GM12874 (cell line): ENCODE measurements at regions not wholly inside any gene's neighbourhood (a gene's known extent, or its start where the extent isn't known, plus 50 kb on each side); places are given as distances from the start of the nearest gene placed in this dataset.

Source experiments
- TF ChIP-seq, protein P1 (sequence below): IDR thresholded peaks from 2 replicates; pipeline ENCODE4 v1.5.1; 2011; ENCODE audit warnings: low read depth, mild to moderate bottlenecking, control low read depth, low read length, moderate library complexity; ENCODE audit not compliant: insufficient read depth

DNA sequence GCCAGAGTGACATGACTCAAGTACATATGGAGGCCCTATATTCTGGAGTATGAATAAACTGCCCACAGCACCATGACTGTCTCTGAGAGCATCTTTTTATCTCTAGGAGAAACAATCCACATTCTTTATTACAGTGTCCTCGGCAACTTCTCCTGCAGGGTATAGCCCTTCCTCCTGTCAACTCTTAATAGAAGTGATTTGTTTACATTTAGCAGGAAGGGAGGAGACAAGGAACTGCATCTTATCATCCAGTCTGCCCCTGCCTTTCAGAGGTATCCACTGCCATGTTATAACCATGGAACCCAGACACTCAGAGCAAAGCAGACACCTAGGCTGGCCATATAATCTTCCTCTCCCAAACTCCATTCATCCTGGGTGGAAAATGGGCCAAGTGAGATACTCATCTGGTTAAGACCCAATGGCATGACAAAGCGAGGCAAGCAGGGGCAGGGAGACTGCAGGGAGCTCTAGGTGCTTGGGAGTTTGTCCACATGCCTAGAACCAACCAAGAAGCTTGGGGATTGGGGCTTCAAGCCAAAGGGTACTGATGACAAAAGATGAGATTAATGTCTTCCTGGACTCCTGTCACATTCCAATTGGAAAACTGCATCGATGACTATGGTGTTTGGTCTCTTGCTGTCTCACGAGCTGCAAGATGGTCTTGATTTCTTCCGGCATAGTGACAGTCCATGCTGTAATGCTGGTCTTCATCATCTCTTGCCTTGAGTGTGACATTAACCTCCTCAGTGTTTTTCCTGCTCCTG, 620.5 kb upstream of the KLF4 start:
- TF ChIP-seq, protein P1, sequence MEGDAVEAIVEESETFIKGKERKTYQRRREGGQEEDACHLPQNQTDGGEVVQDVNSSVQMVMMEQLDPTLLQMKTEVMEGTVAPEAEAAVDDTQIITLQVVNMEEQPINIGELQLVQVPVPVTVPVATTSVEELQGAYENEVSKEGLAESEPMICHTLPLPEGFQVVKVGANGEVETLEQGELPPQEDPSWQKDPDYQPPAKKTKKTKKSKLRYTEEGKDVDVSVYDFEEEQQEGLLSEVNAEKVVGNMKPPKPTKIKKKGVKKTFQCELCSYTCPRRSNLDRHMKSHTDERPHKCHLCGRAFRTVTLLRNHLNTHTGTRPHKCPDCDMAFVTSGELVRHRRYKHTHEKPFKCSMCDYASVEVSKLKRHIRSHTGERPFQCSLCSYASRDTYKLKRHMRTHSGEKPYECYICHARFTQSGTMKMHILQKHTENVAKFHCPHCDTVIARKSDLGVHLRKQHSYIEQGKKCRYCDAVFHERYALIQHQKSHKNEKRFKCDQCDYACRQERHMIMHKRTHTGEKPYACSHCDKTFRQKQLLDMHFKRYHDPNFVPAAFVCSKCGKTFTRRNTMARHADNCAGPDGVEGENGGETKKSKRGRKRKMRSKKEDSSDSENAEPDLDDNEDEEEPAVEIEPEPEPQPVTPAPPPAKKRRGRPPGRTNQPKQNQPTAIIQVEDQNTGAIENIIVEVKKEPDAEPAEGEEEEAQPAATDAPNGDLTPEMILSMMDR: no peak

DNA sequence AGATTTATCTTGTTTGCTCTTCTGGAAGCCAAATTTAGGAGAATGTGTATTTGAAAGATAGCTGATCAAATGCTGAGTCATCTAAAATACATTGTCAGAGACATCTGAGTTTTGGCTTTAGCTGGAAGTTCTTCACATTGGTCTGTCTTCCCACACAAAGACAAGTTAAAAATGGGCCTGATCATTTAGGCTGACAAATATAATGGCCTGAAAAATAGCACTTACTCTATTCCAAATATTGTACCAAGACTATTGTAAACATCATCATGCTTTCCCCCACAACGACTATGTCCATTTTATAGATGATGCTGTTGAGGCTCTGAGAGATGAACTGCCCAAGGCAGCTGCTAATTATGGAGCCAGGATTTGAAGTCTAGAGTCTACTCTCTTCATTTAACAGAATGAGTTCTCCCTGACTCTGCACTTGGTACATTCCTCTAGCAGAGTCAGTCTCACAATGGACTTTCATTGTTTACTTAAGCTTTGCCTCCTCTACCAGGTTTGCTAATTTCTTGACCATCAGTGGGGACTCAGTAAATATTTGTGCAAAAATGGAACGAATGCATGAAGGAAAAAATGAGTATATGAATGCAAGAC, 619.4 kb upstream of the KLF4 start:
- TF ChIP-seq, protein P1: no peak

DNA sequence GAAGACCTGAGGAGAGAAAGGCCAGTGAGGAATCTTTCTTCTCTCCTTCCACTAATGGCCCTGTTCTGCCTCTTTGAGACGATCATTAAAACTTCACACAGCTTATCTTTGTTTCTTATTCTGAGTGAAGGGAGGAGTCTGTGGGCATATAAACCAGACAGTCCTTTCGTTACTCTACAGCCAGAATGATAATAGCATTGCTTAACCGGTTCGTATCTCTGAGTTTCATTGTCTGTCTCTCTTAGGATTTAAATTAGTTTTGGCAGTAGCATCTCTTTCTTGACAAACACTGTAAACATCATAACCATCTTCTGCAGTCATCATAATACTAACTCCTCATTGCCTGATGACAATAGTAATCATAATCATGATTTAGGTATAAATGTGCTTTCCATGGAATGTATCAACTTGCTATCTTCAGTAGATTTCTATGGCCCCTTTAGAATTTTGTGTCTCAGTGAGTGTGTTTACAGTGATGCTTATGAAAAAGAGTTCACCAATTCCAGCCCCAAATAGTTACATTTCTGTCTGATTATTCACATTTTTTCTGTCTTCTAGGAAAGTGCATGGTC, 618.8 kb upstream of the KLF4 start:
- TF ChIP-seq, protein P1: no peak

GRCh38 chr9:108105885-108106284, 616.3 kb upstream of the KLF4 start:
- TF ChIP-seq, protein P1: no peak

DNA sequence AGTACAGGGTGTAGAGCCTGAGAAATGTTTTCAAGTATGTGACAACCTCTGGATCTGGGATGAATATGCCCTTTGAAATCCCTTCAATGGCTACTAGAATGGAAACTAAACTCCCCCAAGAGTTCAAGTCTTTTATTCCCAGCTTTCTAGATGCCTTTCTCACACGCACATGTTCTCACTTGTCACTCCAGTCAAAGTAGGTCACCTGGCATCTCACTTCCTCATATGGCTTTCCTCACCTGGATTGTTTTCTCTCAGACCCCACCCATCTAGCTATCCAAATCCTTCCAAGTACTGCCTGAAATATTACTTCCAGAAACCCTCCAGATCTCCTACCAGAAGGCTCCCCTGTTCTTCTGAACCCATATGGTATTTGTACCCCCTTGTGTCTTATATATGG, 615.4 kb upstream of the KLF4 start:
- TF ChIP-seq, protein P1: no peak

DNA sequence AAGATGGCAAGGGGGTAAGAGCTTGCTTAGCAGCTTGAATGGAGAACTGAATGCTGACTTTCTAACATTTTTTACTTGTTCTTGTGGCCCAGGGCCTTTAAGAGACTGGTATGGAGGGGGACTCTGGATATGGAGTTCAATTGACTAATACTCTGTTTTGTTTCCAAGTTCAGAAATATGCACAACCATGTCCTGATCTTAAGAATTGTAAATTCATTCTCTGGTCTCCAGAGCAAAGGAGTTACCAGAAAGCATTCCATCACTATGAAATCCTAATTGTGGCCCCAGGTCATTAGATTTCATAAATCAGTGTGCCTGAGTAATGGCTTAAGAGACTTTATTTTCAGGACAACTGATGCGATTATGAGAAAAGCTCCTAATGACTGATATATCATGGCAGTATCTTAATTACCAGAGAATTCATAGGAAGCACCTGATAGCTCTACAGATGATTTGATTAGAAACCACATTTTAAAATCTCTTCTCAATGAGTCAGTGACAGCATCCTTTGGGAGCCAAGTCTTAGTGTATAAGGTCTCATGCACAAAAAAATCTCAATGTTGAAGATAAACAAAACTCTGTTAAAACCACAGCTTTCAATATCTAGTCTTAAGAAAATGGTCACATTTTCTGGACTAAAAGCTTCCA, 613.6 kb upstream of the KLF4 start:
- TF ChIP-seq, protein P1: no peak

GRCh38 chr9:108101410-108101809, 611.8 kb upstream of the KLF4 start:
- TF ChIP-seq, protein P1: no peak
